ENCODE measurements at regions not wholly inside any gene's neighbourhood (a gene's known extent, or its start where the extent isn't known, plus 50 kb on each side); places are given as distances from the start of the nearest gene placed in this dataset.

DNA sequence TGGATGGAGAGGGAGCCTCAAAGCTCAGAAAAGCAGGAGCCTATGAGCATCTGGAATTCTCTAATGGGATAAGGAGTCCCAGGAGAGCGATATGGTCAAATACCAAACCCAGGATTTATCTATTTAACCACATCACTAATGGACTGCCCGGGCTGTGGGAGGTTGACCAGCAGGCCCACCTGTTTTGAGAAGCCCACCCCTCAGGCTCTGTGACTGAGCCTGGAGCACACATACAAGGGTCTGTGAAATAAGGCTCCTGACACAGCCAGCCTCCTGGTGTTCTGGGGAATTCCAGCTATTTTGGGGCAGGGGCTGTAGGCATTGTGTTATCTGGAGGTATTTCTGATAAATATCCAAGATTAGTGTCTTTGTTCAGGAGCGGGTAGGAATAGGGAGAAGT lies 132.0 kb upstream of the C1orf21 start:
- Histone ChIP-seq H3K9me3 (no peaks in the 10 kb centered on the region), H3K27me3 (no peaks in the 10 kb centered on the region), H3K4me1 (peaks cover 0 to 27% (median 13%) of the 10 kb centered on the region in 9 donors), H3K4me3 (no peak overlapping the region), H3K27ac (no peak overlapping the region), H3K36me3 (no peaks in the 10 kb centered on the region)
- TF ChIP-seq, protein P1, sequence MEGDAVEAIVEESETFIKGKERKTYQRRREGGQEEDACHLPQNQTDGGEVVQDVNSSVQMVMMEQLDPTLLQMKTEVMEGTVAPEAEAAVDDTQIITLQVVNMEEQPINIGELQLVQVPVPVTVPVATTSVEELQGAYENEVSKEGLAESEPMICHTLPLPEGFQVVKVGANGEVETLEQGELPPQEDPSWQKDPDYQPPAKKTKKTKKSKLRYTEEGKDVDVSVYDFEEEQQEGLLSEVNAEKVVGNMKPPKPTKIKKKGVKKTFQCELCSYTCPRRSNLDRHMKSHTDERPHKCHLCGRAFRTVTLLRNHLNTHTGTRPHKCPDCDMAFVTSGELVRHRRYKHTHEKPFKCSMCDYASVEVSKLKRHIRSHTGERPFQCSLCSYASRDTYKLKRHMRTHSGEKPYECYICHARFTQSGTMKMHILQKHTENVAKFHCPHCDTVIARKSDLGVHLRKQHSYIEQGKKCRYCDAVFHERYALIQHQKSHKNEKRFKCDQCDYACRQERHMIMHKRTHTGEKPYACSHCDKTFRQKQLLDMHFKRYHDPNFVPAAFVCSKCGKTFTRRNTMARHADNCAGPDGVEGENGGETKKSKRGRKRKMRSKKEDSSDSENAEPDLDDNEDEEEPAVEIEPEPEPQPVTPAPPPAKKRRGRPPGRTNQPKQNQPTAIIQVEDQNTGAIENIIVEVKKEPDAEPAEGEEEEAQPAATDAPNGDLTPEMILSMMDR (IDR thresholded peaks at IDR 0.05): no peak
- WGBS, 2 donors: 88 to 89% methylated on average over 3 of the region's 3 CpGs
- DNase-seq (no peak), ATAC-seq (no peak)
- intact Hi-C loops (cut with DNase I): loop anchor here in 1 of 10 donors (5.0 kb wide), 1 partner anchor 132 kb away; the partner anchor contains the start of gene C1orf21

DNA sequence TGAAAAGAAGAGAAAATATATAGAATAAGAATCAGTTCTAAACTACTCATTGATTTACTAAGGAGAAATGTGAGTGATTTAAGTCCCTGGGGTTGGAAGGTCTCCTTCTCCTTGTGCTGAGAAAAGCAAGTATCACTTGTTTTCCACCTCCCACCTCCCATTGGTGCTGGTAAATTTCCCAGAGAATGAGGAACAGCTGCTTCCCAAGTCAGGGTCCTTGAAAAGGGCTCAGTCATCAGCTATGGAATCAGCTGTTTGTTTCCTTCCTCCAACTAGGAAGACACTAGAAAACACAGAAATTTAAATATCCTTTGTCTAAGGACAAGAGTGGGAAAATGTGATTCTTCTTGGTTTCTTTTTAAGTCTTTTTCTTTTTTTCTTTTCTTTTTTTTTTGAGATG lies 131.3 kb upstream of the C1orf21 start:
- ATAC-seq (peak in 2 of 8 donors; percentile 38 to 55), DNase-seq (no peak)
- peaks cover 0 to 27% (median 13%) of the 10 kb centered on the region in 9 donors for H3K4me1 ChIP-seq
- no peak overlapping the region for H3K4me3 ChIP-seq
- TF ChIP-seq, protein P1 (IDR thresholded peaks at IDR 0.05): no peak
- no peaks in the 10 kb centered on the region for H3K27me3 ChIP-seq
- peak overlapping the region in 1 of 10 donors; percentile 24 for H3K27ac ChIP-seq
- H3K36me3 ChIP-seq: no peaks in the 10 kb centered on the region
- intact Hi-C loops (cut with DNase I): loop anchor here in 1 of 10 donors (5.0 kb wide), 1 partner anchor 132 kb away; the partner anchor contains the start of gene C1orf21
- no peaks in the 10 kb centered on the region for H3K9me3 ChIP-seq

DNA sequence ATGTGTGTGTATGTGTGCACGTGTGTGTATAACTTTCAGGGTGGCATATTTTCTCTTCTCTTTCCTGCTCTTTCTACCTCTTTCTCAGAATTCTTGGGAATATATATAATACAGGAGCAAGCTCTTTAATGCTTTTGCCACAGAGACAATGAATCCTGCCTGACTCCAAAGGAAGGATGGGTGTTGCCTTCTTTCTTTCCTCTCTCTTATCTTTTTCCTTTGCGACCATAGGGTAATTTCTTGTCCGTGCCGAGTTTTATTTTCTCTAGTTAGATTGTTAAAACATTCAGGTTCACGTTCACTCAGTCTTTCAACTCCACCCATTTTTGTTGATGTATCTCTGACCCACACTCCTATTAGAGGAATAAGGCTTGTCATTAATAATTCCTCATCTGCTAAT lies 129.0 kb upstream of the C1orf21 start:
- WGBS, 2 donors: 53 to 63% methylated on average over 5 of the region's 5 CpGs
- intact Hi-C loops (cut with DNase I): loop anchor here in 1 of 10 donors (5.0 kb wide), 1 partner anchor 129 kb away; the partner anchor contains the start of gene C1orf21
- Histone ChIP-seq H3K36me3 (no peaks in the 10 kb centered on the region), H3K27me3 (no peaks in the 10 kb centered on the region), H3K27ac (peak overlapping the region in 7 of 10 donors; percentile 7 to 59 (median 44)), H3K9me3 (no peaks in the 10 kb centered on the region), H3K4me1 (peaks cover 0 to 27% (median 13%) of the 10 kb centered on the region in 9 donors), H3K4me3 (no peak overlapping the region)
- TF ChIP-seq, protein P1 (IDR thresholded peaks at IDR 0.05): no peak
- ATAC-seq (peak in 4 of 8 donors; percentile 17 to 65 (median 54)), DNase-seq (no peak)

DNA sequence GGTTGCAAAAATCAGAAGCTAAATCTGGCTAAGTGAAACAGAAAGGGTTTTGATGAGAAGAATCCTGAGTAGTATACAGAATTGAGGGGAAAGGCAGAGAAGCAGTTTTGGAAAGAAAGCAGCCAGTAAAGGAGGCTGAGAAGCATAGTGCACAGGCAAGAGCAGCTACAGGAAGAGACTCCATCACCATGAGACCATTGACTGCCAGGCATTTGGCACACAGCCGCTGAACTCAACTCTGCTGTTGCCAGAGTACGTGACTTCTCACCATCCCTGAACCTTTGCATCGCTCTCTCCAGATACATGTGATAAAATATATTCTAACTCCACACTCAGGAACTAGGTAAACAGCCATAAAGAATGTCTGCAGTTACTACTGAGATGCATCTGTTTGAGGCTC lies 128.3 kb upstream of the C1orf21 start:
- Histone ChIP-seq H3K9me3 (no peaks in the 10 kb centered on the region), H3K36me3 (no peaks in the 10 kb centered on the region), H3K27me3 (no peaks in the 10 kb centered on the region), H3K27ac (peak overlapping the region in 7 of 10 donors; percentile 4 to 59 (median 44)), H3K4me1 (peaks cover 0 to 27% (median 13%) of the 10 kb centered on the region in 9 donors), H3K4me3 (no peak overlapping the region)
- TF ChIP-seq, protein P1 (IDR thresholded peaks at IDR 0.05): no peak
- peak in 3 of 8 donors; percentile 33 to 55 (median 53) for ATAC-seq
- DNase-seq: peak in 1 of 2 donors; percentile 18
- 50 to 54% methylated on average over 3 of the region's 3 CpGs for WGBS, 2 donors
- intact Hi-C loops (cut with DNase I): loop anchor here in 1 of 10 donors (5.0 kb wide), 1 partner anchor 129 kb away; the partner anchor contains the start of gene C1orf21

Measured in heart right ventricle (tissue), 16 donors.